DMS53 (cell line): ENCODE measurements at regions not wholly inside any gene's neighbourhood (a gene's known extent, or its start where the extent isn't known, plus 50 kb on each side); places are given as distances from the start of the nearest gene placed in this dataset.
"Not testable (repeated sequence)": the region's sequence is repeated elsewhere in the genome, so short reads cannot be mapped to it uniquely, and the experiment has no call there.

Experiments used
- DNase-seq: peaks from one replicate; lab custom pipeline; 2025; lab: John Stamatoyannopoulos, UW

GRCh38 chr12:83472350-83472749, 785.6 kb downstream of the TMTC2 start:
- DNase-seq: no peak

- peak; percentile 46 for DNase-seq
These were observed 784.6 kb downstream of the TMTC2 start for GRCh38 chr12:83471341-83471740.

- peak; percentile 59 for DNase-seq
These were observed 784.0 kb downstream of the TMTC2 start for GRCh38 chr12:83470749-83471148.

GRCh38 chr12:83468988-83469908, 782.5 kb downstream of the TMTC2 start:
- DNase-seq: no peak

- no peak for DNase-seq
These were observed 778.9 kb downstream of the TMTC2 start for GRCh38 chr12:83465632-83466031.

- DNase-seq: peak; percentile 29
These were observed 775.7 kb downstream of the TMTC2 start for GRCh38 chr12:83462419-83462818.

GRCh38 chr12:83461336-83461935, 774.7 kb downstream of the TMTC2 start:
- no peak for DNase-seq

- DNase-seq: no peak
These were observed 764.5 kb downstream of the TMTC2 start for GRCh38 chr12:83451189-83451588.

- DNase-seq: peak; percentile 13
These were observed 747.9 kb downstream of the TMTC2 start for GRCh38 chr12:83434600-83434999.

GRCh38 chr12:83432176-83432719, 745.5 kb downstream of the TMTC2 start:
- DNase-seq: peak; percentile 9

- DNase-seq: not testable (repeated sequence)
These were observed 741.0 kb downstream of the TMTC2 start for GRCh38 chr12:83427586-83428136.

GRCh38 chr12:83414981-83415380, 728.3 kb downstream of the TMTC2 start:
- DNase-seq: no peak

- DNase-seq: no peak
These were observed 722.1 kb downstream of the TMTC2 start for GRCh38 chr12:83408851-83409250.

GRCh38 chr12:83408146-83408545, 721.4 kb downstream of the TMTC2 start:
- DNase-seq: no peak

- DNase-seq: no peak
These were observed 717.8 kb downstream of the TMTC2 start for GRCh38 chr12:83404521-83404920.

- DNase-seq: no peak
These were observed 703.5 kb downstream of the TMTC2 start for GRCh38 chr12:83390186-83390585.

GRCh38 chr12:83389237-83389996, 702.7 kb downstream of the TMTC2 start:
- DNase-seq: peak; percentile 54

- no peak for DNase-seq
These were observed 701.8 kb downstream of the TMTC2 start for GRCh38 chr12:83388551-83388950.

- DNase-seq: peak; percentile 36
These were observed 700.0 kb downstream of the TMTC2 start for GRCh38 chr12:83386527-83387264.

- no peak for DNase-seq
These were observed 691.6 kb downstream of the TMTC2 start for GRCh38 chr12:83378186-83378727.

GRCh38 chr12:83365317-83365716, 678.6 kb downstream of the TMTC2 start:
- no peak for DNase-seq
